HCT116 (cell line): ENCODE measurements at regions not wholly inside any gene's neighbourhood (a gene's known extent, or its start where the extent isn't known, plus 50 kb on each side); places are given as distances from the start of the nearest gene placed in this dataset.

ENCODE experiments used
- ATAC-seq: fragments of 200-7000 bp; cut with Tn5 transposase; 2 replicates; pipeline ENCODE4 v1.9.1; 2020; ENCODE audit warnings: mild to moderate bottlenecking, moderate library complexity
- BruUV-seq: library from RNA; stranded (reverse); fragments of 400-500 nt; replicated peaks from 2 replicates; lab custom pipeline; 2021; lab: Mats Ljungman, UMichigan
- CTCF ChIA-PET: fragments of 300-600 bp; sonication (Branson Sonifier 250); formaldehyde crosslinking; loops from one replicate; lab custom pipeline; 2021; ENCODE audit warnings: antibody characterized with exemption; lab: Charles Lee
- POLR2A ChIA-PET: fragments of 300-600, 350-600 bp; sonication (Branson Sonifier 250); formaldehyde crosslinking; loops from one replicate; lab custom pipeline; 2021; ENCODE audit warnings: antibody characterized with exemption; lab: Charles Lee
- RAD21 ChIA-PET, 2 experiments: fragments of 300-600 bp; sonication (Branson Sonifier 250); formaldehyde crosslinking; loops; one replicate each; lab custom pipeline; 2023; ENCODE audit warnings: low total read pairs in 2 of 2; ENCODE audit not compliant: uncharacterized antibody in 2 of 2, unreplicated experiment in 2 of 2, low non-redundant PET in 1 of 2; lab: Charles Lee
- DNase-seq: peaks from one replicate; pipeline ENCODE4 v3.0.0-alpha.2; 2010; ENCODE audit warnings: low read depth, low spot score
- H2AFZ ChIP-seq: fragments of 200-600 bp; shearing (Covaris generic), sonication (generic); 2 replicates; pipeline ENCODE4 v1.6.1; 2017; ENCODE audit warnings: low read depth, mixed run types, mixed read lengths, antibody characterized with exemption, low read length; ENCODE audit not compliant: poor library complexity, severe bottlenecking
- H3K27ac ChIP-seq: 2 replicates; pipeline ENCODE4 v1.5.1; 2012; ENCODE audit warnings: low read depth, low read length
- H3K27me3 ChIP-seq: fragments of 200-600 bp; sonication (generic); 2 replicates; pipeline ENCODE4 v1.6.1; 2016; ENCODE audit warnings: mixed run types, low read length, mixed read lengths; ENCODE audit not compliant: insufficient read depth
- H3K36me3 ChIP-seq, 2 experiments: fragments of 200-500 bp in 1 of 2; fragments of 200-600 bp in 1 of 2; sonication (Bioruptor generic) in 1 of 2; sonication (generic) in 1 of 2; 2 replicates each; pipeline versions ENCODE4 v1.5.1 to v1.6.1; 2014 to 2016; ENCODE audit warnings: low read length in 2 of 2, inconsistent platforms in 1 of 2, mixed read lengths in 1 of 2, mixed run types in 1 of 2; ENCODE audit not compliant: insufficient read depth in 2 of 2, control insufficient read depth in 1 of 2
- H3K4me1 ChIP-seq, 2 experiments: fragments of 200-600 bp in 1 of 2; sonication (generic) in 1 of 2; 2 replicates each; pipeline versions ENCODE4 v1.5.1 to v1.6.1; 2012 to 2017; ENCODE audit warnings: low read length in 2 of 2, inconsistent platforms in 1 of 2, mild to moderate bottlenecking in 1 of 2, mixed read lengths in 1 of 2, mixed run types in 1 of 2, moderate library complexity in 1 of 2; ENCODE audit not compliant: insufficient read depth in 2 of 2, control insufficient read depth in 1 of 2
- H3K4me2 ChIP-seq: fragments of 200-600 bp; sonication (generic); 2 replicates; pipeline ENCODE4 v1.6.1; 2017; ENCODE audit warnings: mixed run types, low read length, mixed read lengths
- H3K4me3 ChIP-seq, 2 experiments: fragments of 200-600 bp in 1 of 2; sonication (generic) in 1 of 2; replicated peaks in 1 of 2; 2 replicates each; pipeline ENCODE4 v1.5.1; 2011 to 2016; ENCODE audit warnings: low read length in 2 of 2, control low read depth in 1 of 2, low read depth in 1 of 2, mild to moderate bottlenecking in 1 of 2, mixed read lengths in 1 of 2, mixed run types in 1 of 2
- H3K79me2 ChIP-seq: fragments of 200-600 bp; sonication (generic); 2 replicates; pipeline ENCODE4 v1.6.1; 2017; ENCODE audit warnings: mild to moderate bottlenecking, mixed run types, low read length, moderate library complexity, mixed read lengths; ENCODE audit not compliant: insufficient read depth
- H3K9ac ChIP-seq: fragments of 200-600 bp; sonication (generic); 2 replicates; pipeline ENCODE4 v1.6.1; 2016; ENCODE audit warnings: low read length, mixed read lengths
- H3K9me2 ChIP-seq: fragments of 200-600 bp; sonication (generic), shearing (Covaris generic); 2 replicates; pipeline ENCODE4 v1.6.1; 2017; ENCODE audit warnings: mixed run types, mild to moderate bottlenecking, moderate library complexity; ENCODE audit not compliant: insufficient read depth
- H3K9me3 ChIP-seq, 2 experiments: fragments of 200-500 bp in 1 of 2; fragments of 200-600 bp in 1 of 2; sonication (Bioruptor generic) in 1 of 2; sonication (generic) in 1 of 2; 2 replicates each; pipeline ENCODE4 v1.6.1; 2014 to 2017; ENCODE audit warnings: low read length in 2 of 2, mixed read lengths in 2 of 2, inconsistent platforms in 1 of 2, low read depth in 1 of 2, mild to moderate bottlenecking in 1 of 2, mixed run types in 1 of 2, moderate library complexity in 1 of 2; ENCODE audit not compliant: control insufficient read depth in 1 of 2, insufficient read depth in 1 of 2
- H4K20me1 ChIP-seq: fragments of 200-600 bp; sonication (generic), shearing (Covaris generic); 2 replicates; pipeline ENCODE4 v1.6.1; 2017; ENCODE audit warnings: mixed run types, mild to moderate bottlenecking, moderate library complexity; ENCODE audit not compliant: insufficient read depth
- ATF3 ChIP-seq: IDR thresholded peaks from 2 replicates; pipeline ENCODE4 v1.6.1; 2012
- CEBPB ChIP-seq: IDR thresholded peaks from 2 replicates; pipeline ENCODE4 v1.6.1; 2012; ENCODE audit warnings: low read depth
- EZH2phosphoT487 ChIP-seq: fragments of 200-600 bp; IDR thresholded peaks from 2 replicates; pipeline ENCODE4 v1.6.1; 2018; ENCODE audit warnings: antibody characterized with exemption, borderline replicate concordance
- RAD21 ChIP-seq: IDR thresholded peaks from 2 replicates; pipeline ENCODE4 v1.6.1; 2012; ENCODE audit warnings: low read depth, mild to moderate bottlenecking
- REST ChIP-seq: IDR thresholded peaks from 2 replicates; pipeline ENCODE4 v1.6.1; 2012; ENCODE audit warnings: low read depth
- SIN3A ChIP-seq: IDR thresholded peaks from 2 replicates; pipeline ENCODE4 v1.6.1; 2012; ENCODE audit warnings: low read depth
- SP1 ChIP-seq: IDR thresholded peaks from 2 replicates; pipeline ENCODE4 v1.6.1; 2012; ENCODE audit warnings: low read depth
- ZBTB33 ChIP-seq: IDR thresholded peaks from 2 replicates; pipeline ENCODE4 v1.6.1; 2011; ENCODE audit warnings: mild to moderate bottlenecking, low read length, moderate library complexity; ENCODE audit not compliant: insufficient replicate concordance; ENCODE audit errors: extremely low read depth
- intact Hi-C: fragments of 100-400 bp; cut with micrococcal nuclease; formaldehyde crosslinking; loops from 2 replicates; pipeline ENCODE4 v1.10.0; 2022

GRCh38 chr22:20639343-20639742, 131.9 kb downstream of the MED15 start:
- intact Hi-C loops: loop anchor here (2.0 kb wide), 1 partner anchor 25 kb away; no protein-coding TSS in a partner anchor
- no peaks in the 10 kb centered on the region for H3K4me1 ChIP-seq
- no peak overlapping the region for H3K4me2 ChIP-seq
- BruUV-seq: no TSS peak
- no peak overlapping the region for H3K4me3 ChIP-seq
- no peak overlapping the region for H3K9ac ChIP-seq
- 0 out of 2 replicates have a peak, but pooled peaks cover 12% of the 10 kb centered on the region for H3K27me3 ChIP-seq
- ATAC-seq: no peak
- POLR2A ChIA-PET: no interaction called here
- H3K79me2 ChIP-seq: no peaks in the 10 kb centered on the region
- H4K20me1 ChIP-seq: no peaks in the 10 kb centered on the region
- no peaks in the 10 kb centered on the region; a peak in 1 of 4 replicates for H3K9me3 ChIP-seq
- no peaks in the 10 kb centered on the region for H3K9me2 ChIP-seq
- CTCF ChIA-PET: no interaction called here
- no peak overlapping the region for H2AFZ ChIP-seq
- RAD21 ChIA-PET: no interaction called here
- no peak for TF ChIP-seq ZBTB33
- no peak overlapping the region for H3K27ac ChIP-seq
- no peaks in the 10 kb centered on the region for H3K36me3 ChIP-seq
- DNase-seq: no peak

GRCh38 chr22:20639750-20640149, 132.3 kb downstream of the MED15 start:
- H3K27me3 ChIP-seq: 0 out of 2 replicates have a peak, but pooled peaks cover 12% of the 10 kb centered on the region
- DNase-seq (no peak), ATAC-seq (no peak)
- ChIA-PET CTCF (no interaction called here), POLR2A (no interaction called here), RAD21 (no interaction called here)
- no TSS peak for BruUV-seq
- no peaks in the 10 kb centered on the region for H3K4me1 ChIP-seq
- no peaks in the 10 kb centered on the region for H3K36me3 ChIP-seq
- no peaks in the 10 kb centered on the region for H3K79me2 ChIP-seq
- H3K4me3 ChIP-seq: no peak overlapping the region
- no peak overlapping the region for H2AFZ ChIP-seq
- intact Hi-C loops: loop anchor here (2.0 kb wide), 1 partner anchor 25 kb away; no protein-coding TSS in a partner anchor
- H3K9ac ChIP-seq: no peak overlapping the region
- H3K9me2 ChIP-seq: no peaks in the 10 kb centered on the region
- H3K27ac ChIP-seq: no peak overlapping the region
- no peak overlapping the region for H3K4me2 ChIP-seq
- no peaks in the 10 kb centered on the region; a peak in 1 of 4 replicates for H3K9me3 ChIP-seq
- H4K20me1 ChIP-seq: no peaks in the 10 kb centered on the region
- TF ChIP-seq ATF3 (no peak), SIN3A (no peak), CEBPB (no peak), EZH2phosphoT487 (no peak), REST (no peak), RAD21 (no peak), SP1 (no peak), ZBTB33 (no peak)
